GM21526 (cell line): ENCODE measurements at regions not wholly inside any gene's neighbourhood (a gene's known extent, or its start where the extent isn't known, plus 50 kb on each side); places are given as distances from the start of the nearest gene placed in this dataset.

Experiments used
- ATAC-seq: cut with Tn5 transposase; IDR thresholded peaks from one replicate; pipeline ENCODE4 v1.9.1; 2021; ENCODE audit warnings: moderate library complexity; ENCODE audit not compliant: unreplicated experiment, low FRiP score

- no peak for ATAC-seq
These were observed 90.1 kb upstream of the PIK3CG start for GRCh38 chr7:106774768-106775551.

GRCh38 chr7:106775552-106775936 is 89.5 kb upstream of the PIK3CG start:
- no peak for ATAC-seq

GRCh38 chr7:106775975-106776607 is 89.0 kb upstream of the PIK3CG start:
- no peak for ATAC-seq

- no peak for ATAC-seq
These were observed 88.3 kb upstream of the PIK3CG start for GRCh38 chr7:106776618-106777347.

- no peak for ATAC-seq
These were observed 87.3 kb upstream of the PIK3CG start for GRCh38 chr7:106777674-106778299.

GRCh38 chr7:106778656-106779250 is 86.3 kb upstream of the PIK3CG start:
- ATAC-seq = no peak

- ATAC-seq = no peak
These were observed 85.2 kb upstream of the PIK3CG start for GRCh38 chr7:106779877-106780276.

GRCh38 chr7:106781007-106781406 is 84.1 kb upstream of the PIK3CG start:
- no peak for ATAC-seq

GRCh38 chr7:106781828-106782544 is 83.1 kb upstream of the PIK3CG start:
- ATAC-seq = no peak

- no peak for ATAC-seq
These were observed 81.8 kb upstream of the PIK3CG start for GRCh38 chr7:106783286-106783685.

- ATAC-seq = no peak
These were observed 76.4 kb upstream of the PIK3CG start for GRCh38 chr7:106788637-106789036.

- ATAC-seq = no peak
These were observed 73.6 kb upstream of the PIK3CG start for GRCh38 chr7:106791526-106791925.

- ATAC-seq = no peak
These were observed 72.7 kb upstream of the PIK3CG start for GRCh38 chr7:106792233-106792926.

- ATAC-seq = no peak
These were observed 71.8 kb upstream of the PIK3CG start for GRCh38 chr7:106793015-106793975.

- ATAC-seq = no peak
These were observed 70.6 kb upstream of the PIK3CG start for GRCh38 chr7:106794276-106795083.

- ATAC-seq = no peak
These were observed 69.8 kb upstream of the PIK3CG start for GRCh38 chr7:106795084-106795876.

GRCh38 chr7:106795877-106796231 is 69.2 kb upstream of the PIK3CG start:
- no peak for ATAC-seq
